BE2C (cell line): ENCODE measurements at regions not wholly inside any gene's neighbourhood (a gene's known extent, or its start where the extent isn't known, plus 50 kb on each side); places are given as distances from the start of the nearest gene placed in this dataset.

ENCODE experiments used
- DNase-seq: peaks from one replicate; pipeline ENCODE4 v3.0.0-alpha.2; 2020
- H3K27me3 ChIP-seq: fragments of 250-450 bp; sonication (Bioruptor Pico); 2 replicates; pipeline ENCODE4 v1.5.1; 2020; ENCODE audit warnings: mild to moderate bottlenecking
- H3K36me3 ChIP-seq: fragments of 250-450 bp; sonication (Bioruptor Pico); 2 replicates; pipeline ENCODE4 v1.5.1; 2020; ENCODE audit warnings: mild to moderate bottlenecking
- H3K4me1 ChIP-seq: fragments of 250-450 bp; sonication (Bioruptor Pico); 2 replicates; pipeline ENCODE4 v1.5.1; 2020
- H3K4me3 ChIP-seq: 2 replicates; pipeline ENCODE4 v1.5.1; 2011; ENCODE audit warnings: low read depth, low read length
- H3K9me3 ChIP-seq: fragments of 250-450 bp; sonication (Bioruptor Pico); 2 replicates; pipeline ENCODE4 v1.5.1; 2020
- TF ChIP-seq, protein P1 (sequence below): IDR thresholded peaks from 2 replicates; pipeline ENCODE4 v1.5.1; 2012; ENCODE audit warnings: mild to moderate bottlenecking, low read depth, low read length

DNA sequence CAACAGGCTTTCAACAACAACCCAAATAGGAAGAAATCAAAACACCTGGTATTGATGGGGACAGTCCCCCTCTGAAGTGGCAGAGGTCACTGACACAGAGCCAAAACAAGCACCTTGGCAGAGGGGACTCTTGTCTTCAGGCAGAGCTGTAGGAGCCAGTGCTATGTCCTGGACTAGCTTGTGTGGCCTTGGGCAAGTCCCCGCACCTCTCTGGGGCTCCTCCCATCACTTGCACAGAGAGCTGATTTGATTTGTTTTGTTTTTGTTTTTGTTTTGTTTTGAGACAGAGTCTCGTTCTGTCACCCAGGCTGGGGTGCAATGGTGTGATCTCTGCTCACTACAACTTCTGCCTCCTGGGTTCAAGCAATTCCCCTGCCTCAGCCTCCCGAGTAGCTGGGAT lies 100.8 kb downstream of the C9orf50 start:
- Histone ChIP-seq H3K27me3 (no peaks in the 10 kb centered on the region), H3K9me3 (no peaks in the 10 kb centered on the region), H3K4me3 (no peak overlapping the region), H3K36me3 (no peaks in the 10 kb centered on the region), H3K4me1 (no peaks in the 10 kb centered on the region)
- DNase-seq: no peak
- TF ChIP-seq, protein P1, sequence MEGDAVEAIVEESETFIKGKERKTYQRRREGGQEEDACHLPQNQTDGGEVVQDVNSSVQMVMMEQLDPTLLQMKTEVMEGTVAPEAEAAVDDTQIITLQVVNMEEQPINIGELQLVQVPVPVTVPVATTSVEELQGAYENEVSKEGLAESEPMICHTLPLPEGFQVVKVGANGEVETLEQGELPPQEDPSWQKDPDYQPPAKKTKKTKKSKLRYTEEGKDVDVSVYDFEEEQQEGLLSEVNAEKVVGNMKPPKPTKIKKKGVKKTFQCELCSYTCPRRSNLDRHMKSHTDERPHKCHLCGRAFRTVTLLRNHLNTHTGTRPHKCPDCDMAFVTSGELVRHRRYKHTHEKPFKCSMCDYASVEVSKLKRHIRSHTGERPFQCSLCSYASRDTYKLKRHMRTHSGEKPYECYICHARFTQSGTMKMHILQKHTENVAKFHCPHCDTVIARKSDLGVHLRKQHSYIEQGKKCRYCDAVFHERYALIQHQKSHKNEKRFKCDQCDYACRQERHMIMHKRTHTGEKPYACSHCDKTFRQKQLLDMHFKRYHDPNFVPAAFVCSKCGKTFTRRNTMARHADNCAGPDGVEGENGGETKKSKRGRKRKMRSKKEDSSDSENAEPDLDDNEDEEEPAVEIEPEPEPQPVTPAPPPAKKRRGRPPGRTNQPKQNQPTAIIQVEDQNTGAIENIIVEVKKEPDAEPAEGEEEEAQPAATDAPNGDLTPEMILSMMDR: no peak

DNA sequence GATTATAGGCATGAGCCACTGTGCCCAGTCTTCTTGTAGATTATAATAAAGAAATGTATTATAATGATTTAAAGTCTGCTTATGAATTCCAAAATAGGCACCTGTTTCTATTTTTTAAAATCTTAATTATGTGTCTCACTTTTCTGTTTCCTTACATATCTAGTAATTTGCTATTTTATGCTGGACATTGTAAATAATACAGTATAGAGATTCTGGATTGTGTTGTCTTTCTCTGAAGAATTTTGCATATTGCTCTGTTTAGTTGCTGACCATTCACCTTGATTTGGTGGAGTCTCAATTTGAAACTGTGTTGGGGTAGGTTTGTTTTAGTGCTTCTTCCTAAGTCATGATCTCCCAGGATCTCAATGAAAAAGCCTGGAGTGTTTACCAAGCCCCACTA lies 102.8 kb downstream of the C9orf50 start:
- Histone ChIP-seq H3K4me1 (no peaks in the 10 kb centered on the region), H3K9me3 (peaks cover 2% of the 10 kb centered on the region; the same call in 1 of the 2 replicates), H3K27me3 (no peaks in the 10 kb centered on the region), H3K4me3 (no peak overlapping the region), H3K36me3 (no peaks in the 10 kb centered on the region)
- TF ChIP-seq, protein P1: no peak
- DNase-seq: no peak

DNA sequence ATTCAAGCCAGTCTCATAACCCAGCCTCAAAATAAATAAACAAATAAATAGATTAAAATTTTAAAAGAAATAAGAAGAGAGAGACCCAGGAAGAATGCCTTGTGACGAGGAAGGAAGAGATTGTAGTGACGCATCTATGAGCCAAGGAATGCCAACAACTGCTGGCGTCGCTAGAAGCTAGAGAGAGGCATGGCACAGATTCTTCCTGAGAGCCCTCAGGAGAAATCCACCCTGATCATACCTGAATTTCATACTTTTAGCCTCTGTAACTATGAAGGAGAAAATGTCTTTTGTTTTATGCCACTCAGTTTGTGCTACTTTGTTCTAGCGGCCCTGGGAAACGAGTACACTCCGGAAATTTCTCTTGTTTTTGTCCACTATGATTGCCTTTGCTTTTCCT lies 103.9 kb downstream of the C9orf50 start:
- TF ChIP-seq, protein P1: no peak
- no peaks in the 10 kb centered on the region for H3K27me3 ChIP-seq
- no peaks in the 10 kb centered on the region for H3K36me3 ChIP-seq
- DNase-seq: no peak
- peaks cover 2% of the 10 kb centered on the region; the same call in 1 of the 2 replicates for H3K9me3 ChIP-seq
- H3K4me1 ChIP-seq: no peaks in the 10 kb centered on the region
- no peak overlapping the region for H3K4me3 ChIP-seq

DNA sequence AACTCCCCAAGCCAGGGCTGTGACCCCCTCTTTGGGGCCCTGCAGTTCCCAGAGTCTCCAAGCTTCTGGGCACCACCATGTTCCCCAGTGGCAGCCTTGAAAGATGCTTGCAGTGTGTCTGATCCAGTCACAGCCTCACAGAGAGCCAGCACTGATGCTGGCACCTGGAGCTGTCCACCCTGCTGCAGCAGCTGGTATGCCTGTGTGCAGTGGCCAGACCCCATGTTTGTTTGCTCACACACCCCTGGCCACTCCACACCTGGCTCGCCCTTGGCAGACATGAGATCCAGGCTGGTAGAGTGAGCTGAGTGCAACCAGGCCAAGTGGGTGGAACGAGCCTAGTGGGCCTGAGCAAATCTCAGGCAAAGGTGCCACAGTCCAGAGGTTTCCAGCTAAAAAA lies 106.0 kb downstream of the C9orf50 start:
- H3K36me3 ChIP-seq: no peaks in the 10 kb centered on the region
- no peaks in the 10 kb centered on the region for H3K27me3 ChIP-seq
- H3K9me3 ChIP-seq: peaks cover 2% of the 10 kb centered on the region; the same call in 1 of the 2 replicates
- TF ChIP-seq, protein P1: no peak
- DNase-seq: no peak
- H3K4me1 ChIP-seq: no peaks in the 10 kb centered on the region
- no peak overlapping the region for H3K4me3 ChIP-seq

DNA sequence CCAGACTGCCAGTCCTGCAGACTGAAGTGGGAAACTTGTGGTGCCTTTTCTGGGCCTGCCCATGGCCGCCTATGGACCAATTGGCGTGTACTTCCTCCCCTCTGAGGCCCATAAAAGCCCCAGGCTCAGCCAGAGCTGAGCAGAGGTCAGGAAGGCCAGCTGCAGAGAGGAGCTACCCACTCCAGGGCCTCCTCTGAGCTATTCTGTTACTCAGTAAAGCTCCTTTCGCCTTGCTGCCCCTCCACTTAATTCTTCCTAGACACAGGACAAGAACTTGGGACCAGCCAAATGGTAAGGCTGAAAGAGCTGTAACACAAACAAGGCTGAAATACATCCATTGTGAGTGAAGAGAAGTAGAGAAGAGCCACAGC lies 106.4 kb downstream of the C9orf50 start:
- Histone ChIP-seq H3K4me3 (no peak overlapping the region), H3K36me3 (no peaks in the 10 kb centered on the region), H3K4me1 (no peaks in the 10 kb centered on the region), H3K9me3 (peaks cover 2% of the 10 kb centered on the region; the same call in 1 of the 2 replicates), H3K27me3 (no peaks in the 10 kb centered on the region)
- DNase-seq: no peak
- TF ChIP-seq, protein P1: no peak

DNA sequence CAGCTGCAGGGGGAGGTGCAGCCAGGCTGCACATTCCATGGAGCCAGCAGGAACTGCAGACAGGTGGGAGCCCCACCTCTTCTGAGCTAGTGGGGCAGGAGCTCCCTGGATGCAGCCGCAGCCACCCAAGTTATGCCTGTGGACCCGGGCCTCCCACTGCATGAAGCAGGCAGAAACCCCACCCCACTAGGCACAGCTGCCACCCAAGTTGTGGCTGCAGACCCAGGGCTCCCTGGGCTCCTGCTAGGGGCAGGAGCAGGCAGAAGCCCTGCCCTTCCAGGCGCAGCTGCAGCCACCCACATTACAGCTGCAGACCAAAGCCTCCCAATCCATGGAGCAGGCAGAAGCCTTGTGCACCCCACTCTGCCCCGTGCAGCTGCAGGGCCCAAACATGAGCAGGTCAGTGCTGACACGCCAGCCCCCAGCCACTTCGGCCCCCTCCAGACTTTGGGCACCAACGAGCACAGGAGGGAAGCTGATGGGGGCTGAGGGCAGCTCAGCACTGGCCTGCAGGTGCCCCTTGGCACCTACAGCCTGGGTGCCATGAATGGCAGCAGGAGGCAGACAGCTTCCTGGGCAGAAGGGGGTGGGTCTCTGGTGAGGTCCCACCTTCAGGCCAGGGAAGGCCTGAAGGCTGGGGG lies 106.9 kb downstream of the C9orf50 start:
- Histone ChIP-seq H3K4me3 (no peak overlapping the region), H3K4me1 (peaks cover 2% of the 10 kb centered on the region; the same call in 1 of the 2 replicates), H3K36me3 (no peaks in the 10 kb centered on the region), H3K27me3 (no peaks in the 10 kb centered on the region), H3K9me3 (peaks cover 2% of the 10 kb centered on the region; the same call in 1 of the 2 replicates)
- TF ChIP-seq, protein P1: no peak
- DNase-seq: no peak
